Sigmoid colon (tissue), 6 donors: ENCODE measurements at regions not wholly inside any gene's neighbourhood (a gene's known extent, or its start where the extent isn't known, plus 50 kb on each side); places are given as distances from the start of the nearest gene placed in this dataset.

Source experiments
- DNase-seq: peaks from one replicate; pipeline ENCODE4 v3.0.0-alpha.2; 2019
- H3K27ac ChIP-seq, 4 donors: fragments of 200-600 bp; sonication (generic); one replicate each; pipeline ENCODE4 v1.5.1; 2016 to 2019; ENCODE audit warnings: mild to moderate bottlenecking in 1 of 4
- H3K27me3 ChIP-seq, 3 donors: fragments of 200-600 bp; sonication (generic); one replicate each; pipeline ENCODE4 v1.5.1; 2019; ENCODE audit warnings: mild to moderate bottlenecking in 1 of 3
- H3K36me3 ChIP-seq, 4 donors: fragments of 200-600 bp; sonication (generic); one replicate each; pipeline ENCODE4 v1.5.1; 2016 to 2019
- H3K4me1 ChIP-seq, 4 donors: fragments of 200-600 bp; sonication (generic); one replicate each; pipeline ENCODE4 v1.5.1; 2017 to 2019
- H3K4me3 ChIP-seq, 4 donors: fragments of 200-600 bp; sonication (generic); one replicate each; pipeline ENCODE4 v1.5.1; 2017 to 2019; ENCODE audit warnings: mild to moderate bottlenecking in 2 of 4, moderate library complexity in 1 of 4
- H3K9me3 ChIP-seq, 4 donors: fragments of 200-600 bp in 3 of 4; sonication (generic) in 3 of 4; one replicate each; pipeline versions ENCODE4 v1.5.1 to v1.6.1; 2013 to 2019
- CTCF ChIP-seq, 4 experiments: fragments of 450-650 bp in 3 of 4; fragments of 200-600 bp in 1 of 4; IDR thresholded peaks; one replicate each; pipeline ENCODE4 v1.5.1; 2016 to 2019; ENCODE audit warnings: antibody characterized with exemption in 4 of 4, mild to moderate bottlenecking in 3 of 4, moderate library complexity in 2 of 4
- EP300 ChIP-seq, 4 donors: sonication (generic); formaldehyde crosslinking; IDR thresholded peaks; one replicate each; pipeline ENCODE4 v1.6.1; 2017; ENCODE audit warnings: antibody characterized with exemption in 4 of 4
- POLR2A ChIP-seq, 2 donors: fragments of 450-650 bp; IDR thresholded peaks; one replicate each; pipeline ENCODE4 v1.6.1; 2016; ENCODE audit warnings: antibody characterized with exemption in 2 of 2, mild to moderate bottlenecking in 2 of 2, moderate library complexity in 2 of 2
- POLR2AphosphoS5 ChIP-seq, 4 donors: sonication (generic); formaldehyde crosslinking; IDR thresholded peaks; one replicate each; pipeline ENCODE4 v1.6.1; 2017; ENCODE audit warnings: antibody characterized with exemption in 4 of 4
- WGBS, 2 donors: extraction: QIAGEN DNeasy Blood & Tissue Kit; methylation state at CpG; one replicate each; pipeline ENCODE4 v1.1.7; 2013; 5-methylcytosine and 5-hydroxymethylcytosine counted together
- intact Hi-C: fragments of 100-400 bp; cut with DNase I; formaldehyde crosslinking; loops from one replicate; pipeline ENCODE4 v1.15.1; 2023
- donor health status: healthy with polysubstance abuse.
- donor health status: healthy.

GRCh38 chr9:92175441-92175840, 60.2 kb upstream of the SPTLC1 start:
- no peaks in the 10 kb centered on the region for H3K4me1 ChIP-seq
- no peak for TF ChIP-seq EP300 (IDR thresholded peaks at IDR 0.05)
- TF ChIP-seq POLR2A (IDR thresholded peaks at IDR 0.05): no peak
- no peak for TF ChIP-seq POLR2AphosphoS5 (IDR thresholded peaks at IDR 0.05)
- TF ChIP-seq CTCF (IDR thresholded peaks at IDR 0.05): no peak
- no peak for DNase-seq
- H3K4me3 ChIP-seq: no peak overlapping the region
- peaks cover 0 to 5% (median 0%) of the 10 kb centered on the region in 4 donors for H3K9me3 ChIP-seq
- no peaks in the 10 kb centered on the region for H3K27me3 ChIP-seq
- no peaks in the 10 kb centered on the region for H3K36me3 ChIP-seq
- intact Hi-C loops: no loop called here
- 88 to 96% methylated on average over 2 of the region's 2 CpGs for WGBS, 2 donors
- H3K27ac ChIP-seq: no peak overlapping the region

- 94 to 96% methylated on average over 7 of the region's 7 CpGs for WGBS, 2 donors
- Histone ChIP-seq H3K4me3 (no peak overlapping the region), H3K9me3 (peaks cover 0 to 5% (median 0%) of the 10 kb centered on the region in 4 donors), H3K36me3 (no peaks in the 10 kb centered on the region), H3K27me3 (no peaks in the 10 kb centered on the region), H3K27ac (no peak overlapping the region), H3K4me1 (no peaks in the 10 kb centered on the region)
- TF ChIP-seq POLR2AphosphoS5 (IDR thresholded peaks at IDR 0.05): no peak
- TF ChIP-seq EP300 (IDR thresholded peaks at IDR 0.05): no peak
- TF ChIP-seq POLR2A (IDR thresholded peaks at IDR 0.05): no peak
- no peak for TF ChIP-seq CTCF (IDR thresholded peaks at IDR 0.05)
- intact Hi-C loops: no loop called here
- DNase-seq: no peak
Measured at GRCh38 chr9:92173318-92173717, 58.1 kb upstream of the SPTLC1 start.

GRCh38 chr9:92171822-92172221, 56.6 kb upstream of the SPTLC1 start:
- intact Hi-C loops: no loop called here
- no peak overlapping the region for H3K4me3 ChIP-seq
- H3K27me3 ChIP-seq: no peaks in the 10 kb centered on the region
- TF ChIP-seq EP300 (IDR thresholded peaks at IDR 0.05): no peak
- no peaks in the 10 kb centered on the region for H3K4me1 ChIP-seq
- 77 to 88% methylated on average over 9 of the region's 9 CpGs for WGBS, 2 donors
- peaks cover 0 to 5% (median 0%) of the 10 kb centered on the region in 4 donors for H3K9me3 ChIP-seq
- no peak for DNase-seq
- H3K27ac ChIP-seq: no peak overlapping the region
- no peaks in the 10 kb centered on the region for H3K36me3 ChIP-seq

GRCh38 chr9:92171281-92171680, 56.1 kb upstream of the SPTLC1 start:
- Histone ChIP-seq H3K9me3 (peaks cover 0 to 5% (median 0%) of the 10 kb centered on the region in 4 donors), H3K4me3 (no peak overlapping the region), H3K27ac (no peak overlapping the region), H3K36me3 (no peaks in the 10 kb centered on the region), H3K4me1 (no peaks in the 10 kb centered on the region), H3K27me3 (no peaks in the 10 kb centered on the region)
- 80 to 92% methylated on average over 3 of the region's 3 CpGs for WGBS, 2 donors
- intact Hi-C loops: no loop called here
- DNase-seq: no peak
- no peak for TF ChIP-seq CTCF (IDR thresholded peaks at IDR 0.05)
- TF ChIP-seq POLR2AphosphoS5 (IDR thresholded peaks at IDR 0.05): no peak
- TF ChIP-seq POLR2A (IDR thresholded peaks at IDR 0.05): no peak
- TF ChIP-seq EP300 (IDR thresholded peaks at IDR 0.05): no peak

GRCh38 chr9:92170848-92171247, 55.6 kb upstream of the SPTLC1 start:
- no peak overlapping the region for H3K27ac ChIP-seq
- H3K27me3 ChIP-seq: no peaks in the 10 kb centered on the region
- DNase-seq: no peak
- no peaks in the 10 kb centered on the region for H3K4me1 ChIP-seq
- no peaks in the 10 kb centered on the region for H3K36me3 ChIP-seq
- no peak for TF ChIP-seq POLR2AphosphoS5 (IDR thresholded peaks at IDR 0.05)
- no peak for TF ChIP-seq POLR2A (IDR thresholded peaks at IDR 0.05)
- TF ChIP-seq CTCF (IDR thresholded peaks at IDR 0.05): no peak
- no peak for TF ChIP-seq EP300 (IDR thresholded peaks at IDR 0.05)
- WGBS, 2 donors: 41 to 60% methylated on average over 9 of the region's 9 CpGs
- no peak overlapping the region for H3K4me3 ChIP-seq
- intact Hi-C loops: no loop called here
- H3K9me3 ChIP-seq: peaks cover 0 to 5% (median 0%) of the 10 kb centered on the region in 4 donors
